Loucy (cell line): ENCODE measurements at regions not wholly inside any gene's neighbourhood (a gene's known extent, or its start where the extent isn't known, plus 50 kb on each side); places are given as distances from the start of the nearest gene placed in this dataset.

ENCODE experiments used
- CTCF ChIP-seq: fragments of 200-600 bp; sonication (generic); conservative IDR thresholded peaks from 2 replicates; pipeline ENCODE4 v1.5.1; 2014; ENCODE audit warnings: mild to moderate bottlenecking, antibody characterized with exemption, low read length
- EZH2phosphoT487 ChIP-seq: fragments of 200-600 bp; IDR thresholded peaks from 2 replicates; pipeline ENCODE4 v1.6.1; 2018; ENCODE audit warnings: antibody characterized with exemption, mild to moderate bottlenecking, moderate library complexity, borderline replicate concordance

- TF ChIP-seq CTCF (no peak), EZH2phosphoT487 (no peak)
Measured at GRCh38 chr1:60449876-60450275, 376.3 kb upstream of the C1orf87 start.
